IMR-90 (cell line): ENCODE measurements at regions not wholly inside any gene's neighbourhood (a gene's known extent, or its start where the extent isn't known, plus 50 kb on each side); places are given as distances from the start of the nearest gene placed in this dataset.

ENCODE experiments used
- ATAC-seq: fragments of 200-7000 bp; cut with Tn5 transposase; 2 replicates; pipeline ENCODE4 v1.9.1; 2020; ENCODE audit warnings: low read depth, mild to moderate bottlenecking, moderate library complexity
- BruUV-seq: library from RNA; stranded (reverse); fragments of 400-500 nt; replicated peaks from 2 replicates; lab custom pipeline; 2021; lab: Mats Ljungman, UMichigan
- CTCF ChIA-PET: fragments of 300-600 bp; formaldehyde crosslinking; extraction: SDS; loops from one replicate; lab custom pipeline; 2021; ENCODE audit warnings: antibody characterized with exemption; lab: Yijun Ruan, JAX
- POLR2A ChIA-PET: fragments of 300-600 bp; sonication (Branson Sonifier 250); formaldehyde crosslinking; loops from one replicate; lab custom pipeline; 2022; ENCODE audit warnings: antibody characterized with exemption; ENCODE audit not compliant: unreplicated experiment; lab: Charles Lee
- DNase-seq: peaks from one replicate; pipeline ENCODE4 v3.0.0; 2013
- H2AFZ ChIP-seq: replicated peaks from 2 replicates; pipeline ENCODE3; 2013; ENCODE audit warnings: low read length, mild to moderate bottlenecking; ENCODE audit not compliant: poor library complexity
- H2AK5ac ChIP-seq: 2 replicates; pipeline ENCODE4 v1.6.1; 2013; ENCODE audit warnings: low read depth, low read length, inconsistent platforms
- H2AK9ac ChIP-seq: replicated peaks from 2 replicates; pipeline ENCODE3; 2013; ENCODE audit warnings: mild to moderate bottlenecking, low read depth, low read length, moderate library complexity; ENCODE audit not compliant: poor library complexity
- H2BK120ac ChIP-seq: 2 replicates; pipeline ENCODE4 v1.6.1; 2013; ENCODE audit warnings: low read depth, low read length, inconsistent platforms
- H2BK15ac ChIP-seq: 3 replicates; pipeline ENCODE4 v1.6.1; 2013; ENCODE audit warnings: low read depth, low read length, inconsistent platforms
- H2BK20ac ChIP-seq: 2 replicates; pipeline ENCODE4 v1.6.1; 2013; ENCODE audit warnings: low read depth, mild to moderate bottlenecking, inconsistent platforms, low read length, moderate library complexity
- H2BK5ac ChIP-seq: 2 replicates; pipeline ENCODE4 v1.6.1; 2013; ENCODE audit warnings: mild to moderate bottlenecking, low read depth, low read length, inconsistent platforms; ENCODE audit not compliant: poor library complexity, severe bottlenecking
- H3K14ac ChIP-seq: replicated peaks from 2 replicates; pipeline ENCODE4 v1.6.1; 2013; ENCODE audit warnings: low read depth, low read length, inconsistent platforms
- H3K18ac ChIP-seq: 2 replicates; pipeline ENCODE4 v1.6.1; 2013; ENCODE audit warnings: low read depth, low read length, control low read depth
- H3K23ac ChIP-seq: 2 replicates; pipeline ENCODE4 v1.6.1; 2013; ENCODE audit warnings: low read depth, low read length, inconsistent platforms
- H3K27ac ChIP-seq: 2 replicates; pipeline ENCODE4 v1.5.1; 2013; ENCODE audit warnings: mild to moderate bottlenecking, control low read depth, low read length; ENCODE audit not compliant: insufficient read depth
- H3K27me3 ChIP-seq: 2 replicates; pipeline ENCODE4 v1.6.1; 2013; ENCODE audit warnings: low read length; ENCODE audit not compliant: control insufficient read depth, insufficient read depth
- H3K36me3 ChIP-seq: 2 replicates; pipeline ENCODE4 v1.6.1; 2013; ENCODE audit warnings: low read length, mixed read lengths; ENCODE audit not compliant: control insufficient read depth, insufficient read depth
- H3K4ac ChIP-seq: 2 replicates; pipeline ENCODE4 v1.6.1; 2013; ENCODE audit warnings: low read depth, low read length, inconsistent platforms
- H3K4me1 ChIP-seq: 2 replicates; pipeline ENCODE4 v1.6.1; 2013; ENCODE audit warnings: low read length, mixed read lengths; ENCODE audit not compliant: control insufficient read depth, insufficient read depth
- H3K4me2 ChIP-seq: 2 replicates; pipeline ENCODE4 v1.6.1; 2013; ENCODE audit warnings: low read depth, mild to moderate bottlenecking, control low read depth, low read length, moderate library complexity
- H3K4me3 ChIP-seq: 2 replicates; pipeline ENCODE4 v1.5.1; 2013; ENCODE audit warnings: low read depth, mild to moderate bottlenecking, control low read depth, low read length, moderate library complexity; ENCODE audit not compliant: insufficient read depth
- H3K56ac ChIP-seq: 2 replicates; pipeline ENCODE4 v1.6.1; 2013; ENCODE audit warnings: low read length, inconsistent platforms; ENCODE audit not compliant: insufficient read depth; ENCODE audit errors: extremely low read depth
- H3K79me1 ChIP-seq, 2 experiments: 2 replicates each; pipeline ENCODE4 v1.6.1; 2013; ENCODE audit warnings: low read length in 2 of 2, inconsistent platforms in 1 of 2, low read depth in 1 of 2
- H3K9ac ChIP-seq: 2 replicates; pipeline ENCODE4 v1.6.1; 2013; ENCODE audit warnings: low read depth, low read length, control low read depth
- H3K9me1 ChIP-seq: 2 replicates; pipeline ENCODE4 v1.6.1; 2013; ENCODE audit warnings: low read length, inconsistent platforms; ENCODE audit not compliant: insufficient read depth
- H3K9me3 ChIP-seq: 2 replicates; pipeline ENCODE4 v1.6.1; 2013; ENCODE audit warnings: low read length; ENCODE audit not compliant: control insufficient read depth, insufficient read depth
- H4K20me1 ChIP-seq: 2 replicates; pipeline ENCODE4 v1.6.1; 2013; ENCODE audit warnings: low read length, inconsistent platforms; ENCODE audit not compliant: insufficient read depth
- H4K5ac ChIP-seq: 2 replicates; pipeline ENCODE4 v1.6.1; 2013; ENCODE audit warnings: mild to moderate bottlenecking, low read depth, low read length, control low read depth
- H4K8ac ChIP-seq, 2 experiments: 2 replicates each; pipeline ENCODE4 v1.6.1; 2013; ENCODE audit warnings: low read depth in 2 of 2, low read length in 2 of 2, control low read depth in 1 of 2, inconsistent platforms in 1 of 2
- H4K91ac ChIP-seq: 2 replicates; pipeline ENCODE4 v1.6.1; 2013; ENCODE audit warnings: low read depth, low read length, inconsistent platforms; ENCODE audit not compliant: insufficient read depth
- MAZ ChIP-seq: IDR thresholded peaks from 2 replicates; pipeline ENCODE4 v1.6.1; 2012; ENCODE audit warnings: low read depth, mild to moderate bottlenecking, low read length, improper control_type of control experiment, moderate library complexity, borderline replicate concordance
- MXI1 ChIP-seq: IDR thresholded peaks from 2 replicates; pipeline ENCODE4 v1.6.1; 2012; ENCODE audit warnings: low read depth, mild to moderate bottlenecking, low read length, moderate library complexity, borderline replicate concordance
- RCOR1 ChIP-seq: IDR thresholded peaks from 2 replicates; pipeline ENCODE4 v1.6.1; 2012; ENCODE audit warnings: mild to moderate bottlenecking, low read length, improper control_type of control experiment; ENCODE audit not compliant: insufficient replicate concordance
- WGBS, 2 experiments: methylation state at CpG; one replicate each; pipeline versions ENCODE4 v1.1.5 to v1.1.7; 2013; ENCODE audit warnings: missing lambda C conversion rate in 2 of 2; ENCODE audit not compliant: insufficient read length in 1 of 2; ENCODE audit errors: extremely low coverage in 2 of 2; 5-methylcytosine and 5-hydroxymethylcytosine counted together
- dilution Hi-C: fragments of 300-500 bp; cut with HindIII; formaldehyde crosslinking; loops from one replicate; pipeline ENCODE4 v1.14.3; 2018; ENCODE audit warnings: low sequenced_read_pairs; ENCODE audit not compliant: unreplicated experiment
- in situ Hi-C: fragments of 300-500 bp; cut with MboI; formaldehyde crosslinking; loops from 3 replicates; pipeline ENCODE4 v1.14.3; 2019; ENCODE audit warnings: low sequenced_read_pairs, inconsistent platforms, mixed read lengths
- intact Hi-C: fragments of 100-400 bp; cut with micrococcal nuclease; formaldehyde crosslinking; loops from 2 replicates; pipeline ENCODE4 v1.10.0; 2022

- CTCF ChIA-PET: interaction anchor here (0.7 kb wide), 1 partner anchor 14 kb away, joined by 3 read pairs; no protein-coding TSS in a partner anchor
- Histone ChIP-seq H4K91ac (no peak overlapping the region), H2AK9ac (no peak overlapping the region), H2AFZ (no peak overlapping the region), H3K9ac (no peak overlapping the region), H3K56ac (no peak overlapping the region), H3K4ac (no peak overlapping the region), H3K4me3 (no peak overlapping the region), H3K9me3 (no peaks in the 10 kb centered on the region), H4K8ac (no peak overlapping the region), H2BK20ac (no peak overlapping the region), H4K5ac (no peak overlapping the region), H3K4me2 (no peak overlapping the region), H3K18ac (no peak overlapping the region), H3K79me1 (no peaks in the 10 kb centered on the region), H2BK15ac (no peak overlapping the region), H2BK5ac (no peak overlapping the region), H3K4me1 (no peaks in the 10 kb centered on the region), H3K14ac (no peak overlapping the region), H4K20me1 (no peaks in the 10 kb centered on the region), H3K36me3 (no peaks in the 10 kb centered on the region), H2AK5ac (no peak overlapping the region), H3K27ac (no peak overlapping the region), H3K23ac (no peak overlapping the region), H2BK120ac (no peak overlapping the region), H3K27me3 (no peaks in the 10 kb centered on the region), H3K9me1 (no peaks in the 10 kb centered on the region)
- ATAC-seq (no peak), DNase-seq (no peak)
- no peak for TF ChIP-seq RCOR1
- no peak for TF ChIP-seq MXI1
- TF ChIP-seq MAZ: no peak
- POLR2A ChIA-PET: no interaction called here
- in situ Hi-C loops (no loop called here), dilution Hi-C loops (no loop called here), intact Hi-C loops (no loop called here)
- BruUV-seq: no TSS peak
- no CpG with 5 or more reads among the region's 2 CpGs for whole genome bisulfite sequencing, 2 experiments
Observed at GRCh38 chr2:220574038-220574437, 946.6 kb downstream of the SLC4A3 start.
